Osteoblast (primary cell): ENCODE measurements at regions not wholly inside any gene's neighbourhood (a gene's known extent, or its start where the extent isn't known, plus 50 kb on each side); places are given as distances from the start of the nearest gene placed in this dataset.

Experiments
- DNase-seq: peaks from one replicate; pipeline ENCODE4 v3.0.0; 2011; ENCODE audit warnings: low spot score, mixed read lengths; ENCODE audit not compliant: insufficient read length; ENCODE audit errors: missing footprints
- H2AFZ ChIP-seq: 2 replicates; pipeline ENCODE4 v1.6.0; 2011; ENCODE audit warnings: mild to moderate bottlenecking, low read length
- H3K27ac ChIP-seq: 2 replicates; pipeline ENCODE4 v1.5.1; 2011; ENCODE audit warnings: mild to moderate bottlenecking, low read depth, low read length, moderate library complexity
- H3K27me3 ChIP-seq: 2 replicates; pipeline ENCODE4 v1.6.0; 2012; ENCODE audit warnings: mild to moderate bottlenecking, control low read depth, inconsistent platforms, low read length, moderate library complexity; ENCODE audit not compliant: insufficient read depth
- H3K36me3 ChIP-seq: 2 replicates; pipeline ENCODE4 v1.5.1; 2011; ENCODE audit warnings: mild to moderate bottlenecking, low read length, control low read depth, moderate library complexity; ENCODE audit not compliant: insufficient read depth
- H3K4me1 ChIP-seq: 2 replicates; pipeline ENCODE4 v1.5.1; 2011; ENCODE audit warnings: mild to moderate bottlenecking, low read length, control low read depth, moderate library complexity; ENCODE audit not compliant: insufficient read depth
- H3K4me2 ChIP-seq: 2 replicates; pipeline ENCODE4 v1.6.0; 2011; ENCODE audit warnings: mild to moderate bottlenecking, low read length; ENCODE audit not compliant: insufficient read depth
- H3K4me3 ChIP-seq: fragments of 200-600 bp; sonication (generic); 3 replicates; pipeline ENCODE4 v1.5.1; 2012; ENCODE audit warnings: mild to moderate bottlenecking, low read length, inconsistent platforms; ENCODE audit not compliant: insufficient read depth
- H3K79me2 ChIP-seq: 2 replicates; pipeline ENCODE4 v1.6.0; 2012; ENCODE audit warnings: mild to moderate bottlenecking, low read length, control low read depth, inconsistent platforms; ENCODE audit not compliant: insufficient read depth
- H3K9me3 ChIP-seq: 2 replicates; pipeline ENCODE4 v1.5.1; 2011; ENCODE audit warnings: low read depth, low read length, control low read depth
- H4K20me1 ChIP-seq: 2 replicates; pipeline ENCODE4 v1.6.0; 2012; ENCODE audit warnings: mild to moderate bottlenecking, low read length, control low read depth; ENCODE audit not compliant: insufficient read depth
- TF ChIP-seq, protein P1 (sequence below): IDR thresholded peaks from 2 replicates; pipeline ENCODE4 v1.5.1; 2011; ENCODE audit warnings: mild to moderate bottlenecking, low read depth, low read length, moderate library complexity; ENCODE audit errors: extremely low read depth

DNA sequence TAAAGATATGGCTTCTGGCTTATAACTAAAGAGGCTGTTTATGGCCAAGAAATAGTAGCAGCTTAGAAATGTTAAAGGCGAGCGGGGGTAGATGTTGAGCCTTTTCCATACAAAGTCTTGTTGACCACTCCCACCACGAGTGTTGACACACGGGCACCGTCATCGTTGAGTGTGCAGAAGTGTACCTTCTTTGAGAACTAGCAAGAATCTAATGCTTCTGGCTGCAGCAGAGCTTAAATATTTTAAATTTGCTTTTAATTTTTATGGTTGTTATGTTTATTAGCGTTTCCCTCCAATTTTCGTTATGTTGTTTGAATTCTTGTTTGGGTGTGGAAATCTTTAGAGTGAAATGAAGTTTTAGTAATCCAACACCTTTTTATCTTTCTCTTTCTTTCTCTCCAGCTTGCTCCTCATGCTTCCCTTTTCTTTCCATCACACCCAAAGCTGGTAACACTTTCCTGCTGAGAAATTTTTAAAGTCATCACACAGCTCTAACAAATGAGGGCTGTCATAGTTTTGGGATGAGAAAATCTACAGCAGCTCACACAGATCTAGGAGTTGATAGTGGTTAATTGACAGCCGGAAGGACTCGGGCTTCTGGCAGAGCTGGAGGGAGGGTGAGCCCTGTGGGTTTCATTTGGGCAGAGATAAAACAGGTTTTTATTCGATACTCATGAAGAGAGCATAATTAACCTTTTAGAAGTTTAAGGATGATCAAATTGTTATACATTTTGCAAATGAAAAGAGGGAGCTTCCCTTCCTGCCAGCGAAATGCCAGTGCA, 120.1 kb upstream of the ZNF608 start:
- H3K4me3 ChIP-seq, result no peak overlapping the region
- H3K4me1 ChIP-seq, result peaks cover 17% of the 10 kb centered on the region
- peak overlapping the region; percentile 46 for H3K27ac ChIP-seq
- no peaks in the 10 kb centered on the region for H4K20me1 ChIP-seq
- TF ChIP-seq, protein P1, sequence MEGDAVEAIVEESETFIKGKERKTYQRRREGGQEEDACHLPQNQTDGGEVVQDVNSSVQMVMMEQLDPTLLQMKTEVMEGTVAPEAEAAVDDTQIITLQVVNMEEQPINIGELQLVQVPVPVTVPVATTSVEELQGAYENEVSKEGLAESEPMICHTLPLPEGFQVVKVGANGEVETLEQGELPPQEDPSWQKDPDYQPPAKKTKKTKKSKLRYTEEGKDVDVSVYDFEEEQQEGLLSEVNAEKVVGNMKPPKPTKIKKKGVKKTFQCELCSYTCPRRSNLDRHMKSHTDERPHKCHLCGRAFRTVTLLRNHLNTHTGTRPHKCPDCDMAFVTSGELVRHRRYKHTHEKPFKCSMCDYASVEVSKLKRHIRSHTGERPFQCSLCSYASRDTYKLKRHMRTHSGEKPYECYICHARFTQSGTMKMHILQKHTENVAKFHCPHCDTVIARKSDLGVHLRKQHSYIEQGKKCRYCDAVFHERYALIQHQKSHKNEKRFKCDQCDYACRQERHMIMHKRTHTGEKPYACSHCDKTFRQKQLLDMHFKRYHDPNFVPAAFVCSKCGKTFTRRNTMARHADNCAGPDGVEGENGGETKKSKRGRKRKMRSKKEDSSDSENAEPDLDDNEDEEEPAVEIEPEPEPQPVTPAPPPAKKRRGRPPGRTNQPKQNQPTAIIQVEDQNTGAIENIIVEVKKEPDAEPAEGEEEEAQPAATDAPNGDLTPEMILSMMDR, result no peak
- no peaks in the 10 kb centered on the region for H3K79me2 ChIP-seq
- no peaks in the 10 kb centered on the region for H3K9me3 ChIP-seq
- no peaks in the 10 kb centered on the region for H3K27me3 ChIP-seq
- peak overlapping the region; percentile 12 for H3K4me2 ChIP-seq
- peak overlapping the region; percentile 53 for H2AFZ ChIP-seq
- H3K36me3 ChIP-seq, result no peaks in the 10 kb centered on the region
- no peak for DNase-seq

- Histone ChIP-seq H2AFZ (peak overlapping the region; percentile 53), H3K4me1 (peaks cover 17% of the 10 kb centered on the region), H3K27ac (peak overlapping the region; percentile 46), H4K20me1 (no peaks in the 10 kb centered on the region), H3K9me3 (no peaks in the 10 kb centered on the region), H3K79me2 (no peaks in the 10 kb centered on the region), H3K4me2 (peak overlapping the region; percentile 12), H3K36me3 (no peaks in the 10 kb centered on the region), H3K27me3 (no peaks in the 10 kb centered on the region), H3K4me3 (no peak overlapping the region)
- TF ChIP-seq, protein P1, result no peak
- no peak for DNase-seq
Observed at GRCh38 chr5:124867137-124867704, 120.8 kb upstream of the ZNF608 start.

DNA sequence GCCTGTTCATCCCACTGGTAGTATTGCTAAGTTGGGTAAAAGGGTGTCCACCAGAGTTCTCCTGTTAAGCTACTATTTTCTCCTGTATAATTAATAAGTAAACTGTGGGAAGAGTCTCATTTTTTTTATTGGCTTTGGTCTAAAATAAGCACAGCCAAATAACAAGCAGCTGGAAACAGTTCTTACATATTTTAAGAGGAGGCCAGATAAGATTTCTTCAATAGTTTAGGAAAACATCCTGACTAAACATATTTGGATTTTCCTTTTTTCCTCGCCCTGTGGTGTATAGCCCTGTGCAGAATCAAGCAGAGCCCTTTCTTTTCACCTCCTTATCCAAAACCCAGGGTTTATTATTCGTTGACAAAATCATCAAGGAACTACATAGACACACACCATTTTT, 122.2 kb upstream of the ZNF608 start:
- Histone ChIP-seq H3K4me3 (no peak overlapping the region), H3K4me2 (no peak overlapping the region), H2AFZ (no peak overlapping the region), H3K4me1 (peaks cover 17% of the 10 kb centered on the region), H3K27ac (no peak overlapping the region), H3K27me3 (no peaks in the 10 kb centered on the region), H3K36me3 (no peaks in the 10 kb centered on the region), H4K20me1 (no peaks in the 10 kb centered on the region), H3K9me3 (no peaks in the 10 kb centered on the region), H3K79me2 (no peaks in the 10 kb centered on the region)
- no peak for DNase-seq
- TF ChIP-seq, protein P1, result no peak

- Histone ChIP-seq H3K36me3 (no peaks in the 10 kb centered on the region), H4K20me1 (no peaks in the 10 kb centered on the region), H3K79me2 (no peaks in the 10 kb centered on the region), H3K4me2 (no peak overlapping the region), H3K4me1 (peaks cover 17% of the 10 kb centered on the region), H3K4me3 (no peak overlapping the region), H3K9me3 (no peaks in the 10 kb centered on the region), H3K27me3 (no peaks in the 10 kb centered on the region), H3K27ac (no peak overlapping the region), H2AFZ (no peak overlapping the region)
- DNase-seq, result no peak
- TF ChIP-seq, protein P1, result no peak
Observed at GRCh38 chr5:124869426-124870033, 123.1 kb upstream of the ZNF608 start.
